ENCODE measurements at regions not wholly inside any gene's neighbourhood (a gene's known extent, or its start where the extent isn't known, plus 50 kb on each side); places are given as distances from the start of the nearest gene placed in this dataset.

DNA sequence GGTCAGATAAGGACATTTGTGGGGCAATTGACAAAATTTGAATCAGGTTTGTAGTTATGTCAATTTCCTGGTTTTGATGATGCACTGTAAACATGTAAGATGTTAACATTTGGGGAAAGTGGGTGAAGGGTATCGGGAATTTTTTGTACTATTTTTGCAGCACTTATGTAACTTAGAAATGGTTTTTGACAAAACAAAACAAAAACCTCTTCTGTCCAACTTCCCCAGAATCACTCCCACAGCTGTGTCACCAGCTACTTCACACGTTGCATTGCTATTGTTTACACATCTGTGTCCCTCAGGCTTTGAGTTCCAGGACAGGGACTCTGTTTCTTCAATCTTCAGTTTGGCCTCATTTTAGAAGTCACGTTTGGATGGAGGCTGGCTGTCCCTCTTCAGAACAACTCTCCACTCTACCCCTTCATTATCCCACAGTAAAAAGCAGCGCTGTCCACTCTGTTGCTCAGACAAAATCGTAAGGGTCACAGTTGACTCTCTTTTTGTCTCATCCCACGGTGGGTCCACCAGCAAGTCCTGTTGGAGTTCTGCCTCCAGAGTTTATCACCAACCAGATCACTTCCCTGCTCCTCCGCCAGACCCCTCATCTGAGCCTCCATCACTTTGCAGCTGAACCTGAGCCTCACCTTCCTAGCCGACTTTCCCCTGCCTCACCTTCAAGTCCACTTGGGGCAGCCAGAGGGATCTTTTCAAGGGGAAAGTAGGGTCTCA, 63.2 kb downstream of the NENF start:
- WGBS = 73% methylated on average over 8 of the region's 8 CpGs
- no peak overlapping the region for H3K4me3 ChIP-seq (ENCODE audit: low read depth in 1 of 3, low read length in 3 of 3)
- TF ChIP-seq, protein P1, sequence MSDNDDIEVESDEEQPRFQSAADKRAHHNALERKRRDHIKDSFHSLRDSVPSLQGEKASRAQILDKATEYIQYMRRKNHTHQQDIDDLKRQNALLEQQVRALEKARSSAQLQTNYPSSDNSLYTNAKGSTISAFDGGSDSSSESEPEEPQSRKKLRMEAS (IDR thresholded peaks at IDR 0.05) = no peak
- no peak for TF ChIP-seq RXRA (IDR thresholded peaks at IDR 0.05)
- TF ChIP-seq TAF1 (conservative IDR thresholded peaks at IDR 0.05) = no peak
- TF ChIP-seq SP1 (IDR thresholded peaks at IDR 0.05) = no peak
- no peak for TF ChIP-seq YY1 (IDR thresholded peaks at IDR 0.05)
- TF ChIP-seq NR2F2 (IDR thresholded peaks at IDR 0.05) = no peak
- TF ChIP-seq, protein P2, sequence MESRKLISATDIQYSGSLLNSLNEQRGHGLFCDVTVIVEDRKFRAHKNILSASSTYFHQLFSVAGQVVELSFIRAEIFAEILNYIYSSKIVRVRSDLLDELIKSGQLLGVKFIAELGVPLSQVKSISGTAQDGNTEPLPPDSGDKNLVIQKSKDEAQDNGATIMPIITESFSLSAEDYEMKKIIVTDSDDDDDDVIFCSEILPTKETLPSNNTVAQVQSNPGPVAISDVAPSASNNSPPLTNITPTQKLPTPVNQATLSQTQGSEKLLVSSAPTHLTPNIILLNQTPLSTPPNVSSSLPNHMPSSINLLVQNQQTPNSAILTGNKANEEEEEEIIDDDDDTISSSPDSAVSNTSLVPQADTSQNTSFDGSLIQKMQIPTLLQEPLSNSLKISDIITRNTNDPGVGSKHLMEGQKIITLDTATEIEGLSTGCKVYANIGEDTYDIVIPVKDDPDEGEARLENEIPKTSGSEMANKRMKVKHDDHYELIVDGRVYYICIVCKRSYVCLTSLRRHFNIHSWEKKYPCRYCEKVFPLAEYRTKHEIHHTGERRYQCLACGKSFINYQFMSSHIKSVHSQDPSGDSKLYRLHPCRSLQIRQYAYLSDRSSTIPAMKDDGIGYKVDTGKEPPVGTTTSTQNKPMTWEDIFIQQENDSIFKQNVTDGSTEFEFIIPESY (IDR thresholded peaks at IDR 0.05) = no peak
- no peak for TF ChIP-seq FOXA1 (IDR thresholded peaks at IDR 0.05)
- no peak for TF ChIP-seq FOXA2 (IDR thresholded peaks at IDR 0.05)
- TF ChIP-seq, protein P3, sequence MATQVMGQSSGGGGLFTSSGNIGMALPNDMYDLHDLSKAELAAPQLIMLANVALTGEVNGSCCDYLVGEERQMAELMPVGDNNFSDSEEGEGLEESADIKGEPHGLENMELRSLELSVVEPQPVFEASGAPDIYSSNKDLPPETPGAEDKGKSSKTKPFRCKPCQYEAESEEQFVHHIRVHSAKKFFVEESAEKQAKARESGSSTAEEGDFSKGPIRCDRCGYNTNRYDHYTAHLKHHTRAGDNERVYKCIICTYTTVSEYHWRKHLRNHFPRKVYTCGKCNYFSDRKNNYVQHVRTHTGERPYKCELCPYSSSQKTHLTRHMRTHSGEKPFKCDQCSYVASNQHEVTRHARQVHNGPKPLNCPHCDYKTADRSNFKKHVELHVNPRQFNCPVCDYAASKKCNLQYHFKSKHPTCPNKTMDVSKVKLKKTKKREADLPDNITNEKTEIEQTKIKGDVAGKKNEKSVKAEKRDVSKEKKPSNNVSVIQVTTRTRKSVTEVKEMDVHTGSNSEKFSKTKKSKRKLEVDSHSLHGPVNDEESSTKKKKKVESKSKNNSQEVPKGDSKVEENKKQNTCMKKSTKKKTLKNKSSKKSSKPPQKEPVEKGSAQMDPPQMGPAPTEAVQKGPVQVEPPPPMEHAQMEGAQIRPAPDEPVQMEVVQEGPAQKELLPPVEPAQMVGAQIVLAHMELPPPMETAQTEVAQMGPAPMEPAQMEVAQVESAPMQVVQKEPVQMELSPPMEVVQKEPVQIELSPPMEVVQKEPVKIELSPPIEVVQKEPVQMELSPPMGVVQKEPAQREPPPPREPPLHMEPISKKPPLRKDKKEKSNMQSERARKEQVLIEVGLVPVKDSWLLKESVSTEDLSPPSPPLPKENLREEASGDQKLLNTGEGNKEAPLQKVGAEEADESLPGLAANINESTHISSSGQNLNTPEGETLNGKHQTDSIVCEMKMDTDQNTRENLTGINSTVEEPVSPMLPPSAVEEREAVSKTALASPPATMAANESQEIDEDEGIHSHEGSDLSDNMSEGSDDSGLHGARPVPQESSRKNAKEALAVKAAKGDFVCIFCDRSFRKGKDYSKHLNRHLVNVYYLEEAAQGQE (IDR thresholded peaks at IDR 0.05) = no peak
- no peak for TF ChIP-seq JUND (IDR thresholded peaks at IDR 0.05)
- no peaks in the 10 kb centered on the region for H3K4me1 ChIP-seq (ENCODE audit: control insufficient read depth in 4 of 4, insufficient read depth in 4 of 4, low read length in 3 of 4)
- H3K27ac ChIP-seq (ENCODE audit: low read depth in 1 of 2, low read length in 2 of 2) = no peak overlapping the region
- H3K9me3 ChIP-seq (ENCODE audit: control insufficient read depth in 4 of 4, low read length in 3 of 4) = no peaks in the 10 kb centered on the region
- H3K36me3 ChIP-seq (ENCODE audit: control insufficient read depth in 4 of 4, insufficient read depth in 3 of 4, low read depth in 1 of 4, low read length in 3 of 4) = no peaks in the 10 kb centered on the region
- no peaks in the 10 kb centered on the region for H3K27me3 ChIP-seq (ENCODE audit: control insufficient read depth in 4 of 4, insufficient read depth in 4 of 4, low read length in 3 of 4)
- no peak overlapping the region for H3K9ac ChIP-seq (ENCODE audit: low read depth in 1 of 2, low read length in 2 of 2)
- no peak for DNase-seq (ENCODE audit: low spot score)

DNA sequence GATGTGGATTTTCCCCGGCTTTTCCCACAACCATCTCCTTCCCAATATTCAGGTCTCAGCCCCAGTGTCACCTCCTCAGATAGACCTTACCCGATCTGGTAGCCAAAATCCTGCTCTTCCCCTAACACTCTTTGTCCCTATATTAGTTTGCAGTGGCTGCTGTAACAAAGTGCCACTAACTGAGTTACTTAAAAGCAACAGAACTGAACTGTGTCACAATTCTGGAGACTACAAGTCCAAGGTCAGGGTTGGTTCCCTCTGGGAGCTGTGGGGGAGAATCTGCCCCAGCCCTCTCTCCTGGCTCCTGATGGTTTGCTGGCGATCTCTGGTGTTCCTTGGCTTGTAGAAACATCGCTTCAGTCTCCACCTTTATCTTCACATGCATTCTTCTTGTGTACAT, 64.0 kb downstream of the NENF start:
- Histone ChIP-seq H3K27me3 (ENCODE audit: control insufficient read depth in 4 of 4, insufficient read depth in 4 of 4, low read length in 3 of 4) (no peaks in the 10 kb centered on the region), H3K9ac (ENCODE audit: low read depth in 1 of 2, low read length in 2 of 2) (no peak overlapping the region), H3K4me3 (ENCODE audit: low read depth in 1 of 3, low read length in 3 of 3) (no peak overlapping the region), H3K4me1 (ENCODE audit: control insufficient read depth in 4 of 4, insufficient read depth in 4 of 4, low read length in 3 of 4) (no peaks in the 10 kb centered on the region), H3K9me3 (ENCODE audit: control insufficient read depth in 4 of 4, low read length in 3 of 4) (no peaks in the 10 kb centered on the region), H3K27ac (ENCODE audit: low read depth in 1 of 2, low read length in 2 of 2) (no peak overlapping the region), H3K36me3 (ENCODE audit: control insufficient read depth in 4 of 4, insufficient read depth in 3 of 4, low read depth in 1 of 4, low read length in 3 of 4) (no peaks in the 10 kb centered on the region)
- no peak for DNase-seq (ENCODE audit: low spot score)
- 91% methylated on average over 4 of the region's 4 CpGs for WGBS
- TF ChIP-seq RXRA (IDR thresholded peaks at IDR 0.05) = no peak
- TF ChIP-seq TAF1 (conservative IDR thresholded peaks at IDR 0.05) = no peak
- TF ChIP-seq, protein P3 (IDR thresholded peaks at IDR 0.05) = no peak
- no peak for TF ChIP-seq JUND (IDR thresholded peaks at IDR 0.05)
- TF ChIP-seq, protein P1 (IDR thresholded peaks at IDR 0.05) = no peak
- no peak for TF ChIP-seq YY1 (IDR thresholded peaks at IDR 0.05)
- TF ChIP-seq EGR1 (IDR thresholded peaks at IDR 0.05; ENCODE audit: low read depth in 2 of 2) = no peak
- TF ChIP-seq, protein P2 (IDR thresholded peaks at IDR 0.05) = no peak
- TF ChIP-seq, protein P4, sequence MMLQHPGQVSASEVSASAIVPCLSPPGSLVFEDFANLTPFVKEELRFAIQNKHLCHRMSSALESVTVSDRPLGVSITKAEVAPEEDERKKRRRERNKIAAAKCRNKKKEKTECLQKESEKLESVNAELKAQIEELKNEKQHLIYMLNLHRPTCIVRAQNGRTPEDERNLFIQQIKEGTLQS (IDR thresholded peaks at IDR 0.05) = no peak
- no peak for TF ChIP-seq HNF4A (conservative IDR thresholded peaks at IDR 0.05)
- TF ChIP-seq SP1 (IDR thresholded peaks at IDR 0.05) = no peak
- no peak for TF ChIP-seq RAD21 (IDR thresholded peaks at IDR 0.05)
- TF ChIP-seq, protein P5, sequence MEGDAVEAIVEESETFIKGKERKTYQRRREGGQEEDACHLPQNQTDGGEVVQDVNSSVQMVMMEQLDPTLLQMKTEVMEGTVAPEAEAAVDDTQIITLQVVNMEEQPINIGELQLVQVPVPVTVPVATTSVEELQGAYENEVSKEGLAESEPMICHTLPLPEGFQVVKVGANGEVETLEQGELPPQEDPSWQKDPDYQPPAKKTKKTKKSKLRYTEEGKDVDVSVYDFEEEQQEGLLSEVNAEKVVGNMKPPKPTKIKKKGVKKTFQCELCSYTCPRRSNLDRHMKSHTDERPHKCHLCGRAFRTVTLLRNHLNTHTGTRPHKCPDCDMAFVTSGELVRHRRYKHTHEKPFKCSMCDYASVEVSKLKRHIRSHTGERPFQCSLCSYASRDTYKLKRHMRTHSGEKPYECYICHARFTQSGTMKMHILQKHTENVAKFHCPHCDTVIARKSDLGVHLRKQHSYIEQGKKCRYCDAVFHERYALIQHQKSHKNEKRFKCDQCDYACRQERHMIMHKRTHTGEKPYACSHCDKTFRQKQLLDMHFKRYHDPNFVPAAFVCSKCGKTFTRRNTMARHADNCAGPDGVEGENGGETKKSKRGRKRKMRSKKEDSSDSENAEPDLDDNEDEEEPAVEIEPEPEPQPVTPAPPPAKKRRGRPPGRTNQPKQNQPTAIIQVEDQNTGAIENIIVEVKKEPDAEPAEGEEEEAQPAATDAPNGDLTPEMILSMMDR (IDR thresholded peaks at IDR 0.05; ENCODE audit: low read depth, low read length, missing input control) = no peak
- TF ChIP-seq FOXA2 (IDR thresholded peaks at IDR 0.05) = no peak
- TF ChIP-seq FOXA1 (IDR thresholded peaks at IDR 0.05) = no peak

Measured in liver (tissue), 8 donors.